Pancreas (tissue), 10 donors: ENCODE measurements at regions not wholly inside any gene's neighbourhood (a gene's known extent, or its start where the extent isn't known, plus 50 kb on each side); places are given as distances from the start of the nearest gene placed in this dataset.
A peak's percentile ranks its signal among the peaks of the same experiment; 100 is the strongest.

Experiments used
- ATAC-seq, 4 donors: fragments of 200-7000 bp; cut with Tn5 transposase; one replicate each; pipeline versions ENCODE4 v1.8.0 to v1.9.1; 2020; ENCODE audit warnings: mild to moderate bottlenecking in 4 of 4, moderate library complexity in 4 of 4
- DNase-seq, 6 donors: peaks; one replicate each; pipeline ENCODE4 v3.0.0-alpha.2; 2020
- FAIRE-seq: peaks from 2 replicates; lab custom pipeline; 2012; peaks lifted over from hg19 to GRCh38; lab: Jason Lieb, UNC
- H3K27ac ChIP-seq, 4 donors: fragments of 200-600 bp; sonication (generic); 1 replicate in 3 of 4; 2 replicates in 1 of 4; pipeline versions ENCODE4 v1.5.0 to v1.8.0; 2020
- H3K27me3 ChIP-seq, 4 donors: fragments of 200-600 bp; one replicate each; pipeline ENCODE4 v1.8.0; 2021
- H3K36me3 ChIP-seq, 3 donors: fragments of 200-600 bp; sonication (generic) in 1 of 3; one replicate each; pipeline versions ENCODE4 v1.5.0 to v1.8.0; 2020 to 2021
- H3K4me1 ChIP-seq, 3 donors: fragments of 200-600 bp; one replicate each; pipeline ENCODE4 v1.8.0; 2021
- H3K4me3 ChIP-seq, 4 donors: fragments of 200-600 bp; sonication (generic) in 2 of 4; one replicate each; pipeline versions ENCODE4 v1.5.0 to v1.8.0; 2020 to 2021
- H3K9me3 ChIP-seq, 4 donors: fragments of 200-600 bp; one replicate each; pipeline ENCODE4 v1.8.0; 2021
- WGBS, 2 donors: extraction: QIAGEN DNeasy Blood & Tissue Kit; methylation state at CpG; one replicate each; pipeline ENCODE4 v1.1.7; 2013; 5-methylcytosine and 5-hydroxymethylcytosine counted together
- intact Hi-C, 3 donors: fragments of 100-400 bp; cut with DNase I; formaldehyde crosslinking; loops; one replicate each; pipeline versions ENCODE4 v1.11.1 to v1.14.2; 2022
- TF ChIP-seq, protein P1 (sequence below), 4 donors: fragments of 200-600 bp; sonication (generic) in 3 of 4; IDR thresholded peaks; one replicate each; pipeline versions ENCODE4 v1.5.0 to v1.8.0; 2021; ENCODE audit warnings: antibody characterized with exemption in 4 of 4
- donor health status: healthy with polysubstance abuse.
- donor health status: DM: no; HTN: no; CAD: no; lungs with moderate emphysema.
- donor health status: DM: no; HTN: no; CAD: no.
- donor health status: control.
- donor health status: control.
- donor health status: Bipolar disorder and iron deficiency.
- donor health status: DM: yes; HTN: yes; CAD: no.
- donor health status: DM: no; HTN: no; CAD: no.
- donor health status: DM: no; HTN: no; CAD: no.
- donor health status: DM: yes; HTN: yes; CAD: no.

DNA sequence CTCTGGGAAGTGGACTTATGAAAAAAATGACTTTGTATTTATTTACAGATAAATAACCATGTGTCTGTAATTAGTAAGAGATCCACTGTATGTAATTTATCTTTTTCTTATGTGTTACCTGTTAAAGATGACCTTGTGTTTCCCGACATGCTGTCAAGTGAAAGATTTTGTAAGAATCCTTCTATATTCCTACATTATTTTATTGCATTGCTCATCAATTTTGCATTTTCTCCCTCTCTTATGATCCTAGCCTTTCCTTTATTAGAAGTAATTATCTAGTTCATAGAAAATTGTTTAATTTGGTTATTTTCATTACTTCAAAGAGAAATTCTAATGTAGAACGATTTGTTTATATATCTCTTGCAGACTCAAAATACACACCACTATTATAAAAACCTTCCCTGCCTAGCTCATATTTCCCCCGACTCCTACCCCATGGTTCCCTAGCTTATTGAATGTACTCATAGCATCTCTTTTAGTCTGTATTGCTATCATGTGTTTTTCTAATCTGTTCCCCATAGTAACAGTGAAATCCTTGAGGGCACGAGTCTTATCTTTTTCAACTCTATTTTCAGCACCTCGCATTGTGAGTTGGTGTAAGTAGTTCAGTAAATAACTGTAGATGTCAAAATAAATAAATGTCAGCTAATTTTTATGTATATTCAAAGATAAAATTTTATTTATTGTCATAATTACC, 774.4 kb downstream of the HDGFL1 start:
- DNase-seq (no peak), ATAC-seq (no peak), FAIRE-seq (no peak)
- no peaks in the 10 kb centered on the region for H3K4me1 ChIP-seq
- no peaks in the 10 kb centered on the region for H3K27me3 ChIP-seq
- H3K4me3 ChIP-seq = no peak overlapping the region
- no peaks in the 10 kb centered on the region for H3K36me3 ChIP-seq
- intact Hi-C loops = no loop called here
- no peak overlapping the region for H3K27ac ChIP-seq
- TF ChIP-seq, protein P1, sequence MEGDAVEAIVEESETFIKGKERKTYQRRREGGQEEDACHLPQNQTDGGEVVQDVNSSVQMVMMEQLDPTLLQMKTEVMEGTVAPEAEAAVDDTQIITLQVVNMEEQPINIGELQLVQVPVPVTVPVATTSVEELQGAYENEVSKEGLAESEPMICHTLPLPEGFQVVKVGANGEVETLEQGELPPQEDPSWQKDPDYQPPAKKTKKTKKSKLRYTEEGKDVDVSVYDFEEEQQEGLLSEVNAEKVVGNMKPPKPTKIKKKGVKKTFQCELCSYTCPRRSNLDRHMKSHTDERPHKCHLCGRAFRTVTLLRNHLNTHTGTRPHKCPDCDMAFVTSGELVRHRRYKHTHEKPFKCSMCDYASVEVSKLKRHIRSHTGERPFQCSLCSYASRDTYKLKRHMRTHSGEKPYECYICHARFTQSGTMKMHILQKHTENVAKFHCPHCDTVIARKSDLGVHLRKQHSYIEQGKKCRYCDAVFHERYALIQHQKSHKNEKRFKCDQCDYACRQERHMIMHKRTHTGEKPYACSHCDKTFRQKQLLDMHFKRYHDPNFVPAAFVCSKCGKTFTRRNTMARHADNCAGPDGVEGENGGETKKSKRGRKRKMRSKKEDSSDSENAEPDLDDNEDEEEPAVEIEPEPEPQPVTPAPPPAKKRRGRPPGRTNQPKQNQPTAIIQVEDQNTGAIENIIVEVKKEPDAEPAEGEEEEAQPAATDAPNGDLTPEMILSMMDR (IDR thresholded peaks at IDR 0.05) = no peak
- 53 to 54% methylated on average over 5 of the region's 5 CpGs for WGBS, 2 donors
- no peaks in the 10 kb centered on the region for H3K9me3 ChIP-seq

DNA sequence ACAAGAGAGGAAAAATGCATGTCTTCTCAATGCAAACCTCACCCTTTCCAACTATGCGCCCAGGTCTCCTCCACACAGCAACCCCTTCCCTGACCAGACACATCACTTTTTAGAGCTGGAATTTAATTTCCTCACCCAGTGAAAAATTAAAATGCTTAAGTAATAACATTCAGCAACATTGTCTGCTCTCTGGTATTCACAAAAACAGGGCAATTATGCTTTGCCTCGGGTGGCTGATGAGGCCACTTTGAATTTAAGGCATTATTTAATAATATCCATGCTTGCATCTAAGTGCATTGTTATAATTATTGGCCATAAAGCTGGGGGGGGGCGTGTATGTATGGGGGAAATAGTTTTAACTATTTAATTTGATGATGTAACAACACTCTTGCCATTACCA, 777.8 kb upstream of the NRSN1 start:
- H3K36me3 ChIP-seq = no peaks in the 10 kb centered on the region
- intact Hi-C loops = no loop called here
- 54 to 62% methylated on average over 3 of the region's 3 CpGs for WGBS, 2 donors
- no peaks in the 10 kb centered on the region for H3K9me3 ChIP-seq
- H3K4me1 ChIP-seq = no peaks in the 10 kb centered on the region
- TF ChIP-seq, protein P1 (IDR thresholded peaks at IDR 0.05) = no peak
- no peak for DNase-seq
- H3K27ac ChIP-seq = no peak overlapping the region
- no peak overlapping the region for H3K4me3 ChIP-seq
- no peak for FAIRE-seq
- no peaks in the 10 kb centered on the region for H3K27me3 ChIP-seq
- ATAC-seq = no peak

DNA sequence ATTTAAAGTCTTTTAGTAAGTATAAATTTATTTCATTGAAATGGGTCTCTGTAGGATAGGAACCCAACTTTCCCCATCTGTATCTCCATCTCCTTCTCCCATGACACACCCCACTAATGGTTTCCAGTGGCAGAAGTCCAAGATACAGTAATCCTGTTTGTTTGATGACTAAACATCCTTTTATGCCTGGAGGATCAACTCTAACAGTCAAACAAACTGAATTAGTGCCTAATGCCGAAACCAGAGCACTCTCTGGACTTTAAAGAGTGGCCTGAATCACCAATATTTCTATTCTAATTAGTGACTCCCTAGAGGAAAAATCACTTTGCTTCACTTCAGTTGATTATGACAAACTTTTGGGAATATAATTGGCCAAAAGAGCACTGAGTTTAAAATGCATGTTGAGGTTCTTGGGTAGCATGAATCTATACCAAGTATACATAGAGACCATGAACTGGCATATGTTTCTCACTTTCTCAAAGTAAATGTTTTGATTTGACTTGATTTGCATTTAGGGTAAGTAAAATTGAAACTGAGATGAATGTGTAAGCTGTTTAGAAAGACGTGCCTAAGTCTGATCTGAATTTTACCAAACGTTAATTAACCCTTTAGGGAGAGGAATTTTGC, 776.4 kb upstream of the NRSN1 start:
- intact Hi-C loops = no loop called here
- TF ChIP-seq, protein P1 (IDR thresholded peaks at IDR 0.05) = no peak
- Histone ChIP-seq H3K36me3 (no peaks in the 10 kb centered on the region), H3K9me3 (no peaks in the 10 kb centered on the region), H3K27me3 (no peaks in the 10 kb centered on the region), H3K27ac (no peak overlapping the region), H3K4me3 (no peak overlapping the region), H3K4me1 (no peaks in the 10 kb centered on the region)
- DNase-seq (no peak), ATAC-seq (peak in 1 of 4 donors; percentile 35), FAIRE-seq (no peak)
- WGBS, 2 donors = 22 to 27% methylated on average over 3 of the region's 3 CpGs

DNA sequence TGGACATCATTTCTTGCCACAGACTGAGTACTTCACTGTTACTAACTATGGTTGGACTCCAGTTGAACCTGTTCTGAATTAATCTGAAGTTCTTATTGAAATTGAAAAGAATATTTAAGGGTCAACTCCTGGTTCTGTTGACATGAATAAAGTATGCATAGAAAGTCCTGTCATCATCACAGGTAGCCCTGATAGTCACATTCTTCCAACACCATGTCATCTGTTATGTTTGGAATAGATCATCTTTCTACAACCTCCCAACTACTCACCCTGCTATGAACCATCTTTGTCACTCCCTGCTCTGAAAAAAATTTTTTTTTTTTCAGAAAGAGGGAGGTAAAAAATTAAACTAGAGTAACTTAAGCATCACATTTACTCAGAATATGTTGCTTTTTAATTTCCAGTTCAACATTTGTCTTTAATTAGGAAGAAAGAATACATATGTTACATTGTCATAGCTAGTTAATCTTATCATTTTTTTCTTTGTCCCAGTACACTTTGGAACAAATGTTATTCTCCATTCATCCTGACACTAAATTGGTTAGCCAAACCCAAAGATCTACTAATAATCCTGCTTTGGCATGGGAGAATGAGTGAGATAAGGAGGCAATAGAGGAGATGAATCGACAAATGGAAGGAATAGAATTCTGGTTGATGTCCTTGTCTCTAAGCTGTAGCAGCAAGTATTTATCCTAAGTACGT, 775.1 kb upstream of the NRSN1 start:
- no peak overlapping the region for H3K4me3 ChIP-seq
- DNase-seq (no peak), FAIRE-seq (no peak), ATAC-seq (no peak)
- intact Hi-C loops = no loop called here
- no peaks in the 10 kb centered on the region for H3K36me3 ChIP-seq
- TF ChIP-seq, protein P1 (IDR thresholded peaks at IDR 0.05) = no peak
- 57 to 72% methylated on average over 2 of the region's 2 CpGs for WGBS, 2 donors
- no peaks in the 10 kb centered on the region for H3K9me3 ChIP-seq
- H3K27me3 ChIP-seq = no peaks in the 10 kb centered on the region
- H3K27ac ChIP-seq = no peak overlapping the region
- no peaks in the 10 kb centered on the region for H3K4me1 ChIP-seq

DNA sequence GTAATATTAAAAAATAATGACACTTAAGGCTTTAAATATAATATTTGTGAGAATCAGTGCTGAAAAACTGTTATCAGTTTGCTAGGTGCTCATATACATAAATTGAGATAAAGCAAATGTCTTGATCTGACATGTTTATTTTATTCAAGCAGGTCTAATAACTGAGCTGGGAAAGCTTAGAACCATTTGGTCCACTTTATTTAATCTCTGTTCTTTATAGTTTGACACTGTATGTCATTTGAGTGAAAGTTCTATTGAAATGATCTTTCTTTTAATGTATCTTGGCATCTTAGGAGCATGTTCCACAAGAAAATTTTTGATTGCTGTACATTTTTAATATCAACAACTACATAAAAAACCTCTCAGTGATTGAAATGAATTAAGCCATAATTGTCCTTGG, 772.0 kb upstream of the NRSN1 start:
- ATAC-seq (no peak), FAIRE-seq (no peak), DNase-seq (no peak)
- TF ChIP-seq, protein P1 (IDR thresholded peaks at IDR 0.05) = no peak
- Histone ChIP-seq H3K27ac (no peak overlapping the region), H3K36me3 (no peaks in the 10 kb centered on the region), H3K27me3 (no peaks in the 10 kb centered on the region), H3K4me1 (no peaks in the 10 kb centered on the region), H3K9me3 (no peaks in the 10 kb centered on the region), H3K4me3 (no peak overlapping the region)
- intact Hi-C loops = no loop called here
